OCI-LY3 (cell line): ENCODE measurements at regions not wholly inside any gene's neighbourhood (a gene's known extent, or its start where the extent isn't known, plus 50 kb on each side); places are given as distances from the start of the nearest gene placed in this dataset.
"Not testable (repeated sequence)": the region's sequence is repeated elsewhere in the genome, so short reads cannot be mapped to it uniquely, and the experiment has no call there.

Experiments used
- H2AFZ ChIP-seq: fragments of 200-600, 300-600 bp; shearing (Covaris generic); 2 replicates; pipeline ENCODE4 v1.6.0; 2014; ENCODE audit warnings: antibody characterized with exemption, low read depth, low read length
- H3K27ac ChIP-seq: fragments of 200-600, 300-600 bp; sonication (generic); 2 replicates; pipeline ENCODE4 v1.5.1; 2014; ENCODE audit warnings: mild to moderate bottlenecking, low read length, moderate library complexity, mixed read lengths
- H3K27me3 ChIP-seq: fragments of 200-600, 300-600 bp; sonication (generic); 2 replicates; pipeline ENCODE4 v1.6.1; 2014; ENCODE audit warnings: low read depth, low read length, mixed read lengths
- H3K36me3 ChIP-seq: fragments of 200-600, 300-600 bp; sonication (generic); replicated peaks from 2 replicates; pipeline ENCODE3; 2014; ENCODE audit warnings: low read depth, low read length, mixed read lengths
- H3K4me1 ChIP-seq: fragments of 300-600, 200-600 bp; sonication (generic); 2 replicates; pipeline ENCODE4 v1.6.1; 2014; ENCODE audit warnings: low read length, mixed read lengths
- H3K4me2 ChIP-seq: fragments of 200-600, 300-600 bp; sonication (generic); 2 replicates; pipeline ENCODE4 v1.6.1; 2014; ENCODE audit warnings: low read length, mixed read lengths
- H3K4me3 ChIP-seq: fragments of 300-600, 200-600 bp; sonication (generic); 2 replicates; pipeline ENCODE4 v1.5.1; 2014; ENCODE audit warnings: antibody characterized with exemption, mild to moderate bottlenecking, low read length, moderate library complexity
- H3K79me2 ChIP-seq: fragments of 300-600, 200-600 bp; shearing (Covaris generic); 2 replicates; pipeline ENCODE4 v1.6.1; 2014; ENCODE audit warnings: mild to moderate bottlenecking, low read length, mixed read lengths
- H3K9ac ChIP-seq: fragments of 300-600, 200-600 bp; shearing (Covaris generic); 2 replicates; pipeline ENCODE4 v1.6.0; 2014; ENCODE audit warnings: mild to moderate bottlenecking, low read length, moderate library complexity
- H3K9me3 ChIP-seq: fragments of 200-600, 300-600 bp; shearing (Covaris generic); 2 replicates; pipeline ENCODE4 v1.6.1; 2014; ENCODE audit warnings: low read length, mixed read lengths; ENCODE audit not compliant: insufficient read depth
- H4K20me1 ChIP-seq: fragments of 200-600, 300-600 bp; sonication (generic); 2 replicates; pipeline ENCODE4 v1.6.1; 2016; ENCODE audit warnings: low read length, mixed read lengths; ENCODE audit not compliant: insufficient read depth
- CTCF ChIP-seq: fragments of 200-600, 300-600 bp; sonication (generic); IDR thresholded peaks from 2 replicates; pipeline ENCODE4 v1.5.1; 2014; ENCODE audit warnings: antibody characterized with exemption, low read length, low read depth
- EZH2phosphoT487 ChIP-seq: fragments of 200-600 bp; shearing (Covaris generic); IDR thresholded peaks from 2 replicates; pipeline ENCODE4 v1.6.1; 2018; ENCODE audit warnings: antibody characterized with exemption, mixed run types, low read depth

- no peak overlapping the region for H2AFZ ChIP-seq
- no peak overlapping the region for H3K9ac ChIP-seq
- no peaks in the 10 kb centered on the region for H3K27me3 ChIP-seq
- H3K4me1 ChIP-seq, result no peaks in the 10 kb centered on the region
- TF ChIP-seq CTCF, result no peak
- TF ChIP-seq EZH2phosphoT487, result no peak
- H3K9me3 ChIP-seq, result no peaks in the 10 kb centered on the region
- no peaks in the 10 kb centered on the region for H4K20me1 ChIP-seq
- H3K27ac ChIP-seq, result no peak overlapping the region
- H3K4me2 ChIP-seq, result no peak overlapping the region
- H3K36me3 ChIP-seq, result no peaks in the 10 kb centered on the region
- no peak overlapping the region for H3K4me3 ChIP-seq
- H3K79me2 ChIP-seq, result no peaks in the 10 kb centered on the region
Measured at GRCh38 chr10:33596422-33596821, 262.0 kb upstream of the NRP1 start.

- Histone ChIP-seq H3K79me2 (no peaks in the 10 kb centered on the region), H3K4me3 (no peak overlapping the region), H3K4me1 (no peaks in the 10 kb centered on the region), H3K4me2 (no peak overlapping the region), H3K9me3 (no peaks in the 10 kb centered on the region), H3K27ac (no peak overlapping the region), H3K36me3 (no peaks in the 10 kb centered on the region), H4K20me1 (no peaks in the 10 kb centered on the region), H2AFZ (no peak overlapping the region), H3K27me3 (no peaks in the 10 kb centered on the region), H3K9ac (no peak overlapping the region)
- TF ChIP-seq EZH2phosphoT487 (no peak), CTCF (no peak)
Measured at GRCh38 chr10:33594475-33594874, 260.0 kb upstream of the NRP1 start.

GRCh38 chr10:33588974-33589600, 254.6 kb upstream of the NRP1 start:
- Histone ChIP-seq H3K4me3 (no peak overlapping the region), H4K20me1 (no peaks in the 10 kb centered on the region), H3K9me3 (no peaks in the 10 kb centered on the region), H3K27ac (no peak overlapping the region), H3K4me2 (no peak overlapping the region), H3K79me2 (no peaks in the 10 kb centered on the region), H3K36me3 (no peaks in the 10 kb centered on the region), H2AFZ (no peak overlapping the region), H3K9ac (no peak overlapping the region), H3K27me3 (no peaks in the 10 kb centered on the region), H3K4me1 (no peaks in the 10 kb centered on the region)
- no peak for TF ChIP-seq CTCF
- TF ChIP-seq EZH2phosphoT487, result no peak

- H3K27ac ChIP-seq, H3K36me3 ChIP-seq, H3K79me2 ChIP-seq, H4K20me1 ChIP-seq, H2AFZ ChIP-seq, H3K4me1 ChIP-seq, H3K9me3 ChIP-seq, H3K9ac ChIP-seq, H3K4me2 ChIP-seq, H3K27me3 ChIP-seq, H3K4me3 ChIP-seq: not testable (repeated sequence)
Measured at GRCh38 chr10:33584596-33584995, 250.1 kb upstream of the NRP1 start.
